PFSK-1 (cell line): ENCODE measurements at regions not wholly inside any gene's neighbourhood (a gene's known extent, or its start where the extent isn't known, plus 50 kb on each side); places are given as distances from the start of the nearest gene placed in this dataset.

ENCODE experiments used
- TAF1 ChIP-seq: IDR thresholded peaks from 2 replicates; pipeline ENCODE4 v1.6.1; 2012; ENCODE audit warnings: low read length, control low read depth, borderline replicate concordance; ENCODE audit not compliant: insufficient read depth
- TF ChIP-seq, protein P1 (sequence below), 2 experiments: IDR thresholded peaks; 2 replicates each; pipeline versions ENCODE4 v1.6.1 to v1.8.0; 2011 to 2012; ENCODE audit warnings: low read depth in 2 of 2, low read length in 2 of 2, control low read depth in 1 of 2, inconsistent platforms in 1 of 2, mild to moderate bottlenecking in 1 of 2, moderate library complexity in 1 of 2; ENCODE audit not compliant: insufficient read depth in 1 of 2

- TF ChIP-seq TAF1: no peak
- TF ChIP-seq, protein P1, sequence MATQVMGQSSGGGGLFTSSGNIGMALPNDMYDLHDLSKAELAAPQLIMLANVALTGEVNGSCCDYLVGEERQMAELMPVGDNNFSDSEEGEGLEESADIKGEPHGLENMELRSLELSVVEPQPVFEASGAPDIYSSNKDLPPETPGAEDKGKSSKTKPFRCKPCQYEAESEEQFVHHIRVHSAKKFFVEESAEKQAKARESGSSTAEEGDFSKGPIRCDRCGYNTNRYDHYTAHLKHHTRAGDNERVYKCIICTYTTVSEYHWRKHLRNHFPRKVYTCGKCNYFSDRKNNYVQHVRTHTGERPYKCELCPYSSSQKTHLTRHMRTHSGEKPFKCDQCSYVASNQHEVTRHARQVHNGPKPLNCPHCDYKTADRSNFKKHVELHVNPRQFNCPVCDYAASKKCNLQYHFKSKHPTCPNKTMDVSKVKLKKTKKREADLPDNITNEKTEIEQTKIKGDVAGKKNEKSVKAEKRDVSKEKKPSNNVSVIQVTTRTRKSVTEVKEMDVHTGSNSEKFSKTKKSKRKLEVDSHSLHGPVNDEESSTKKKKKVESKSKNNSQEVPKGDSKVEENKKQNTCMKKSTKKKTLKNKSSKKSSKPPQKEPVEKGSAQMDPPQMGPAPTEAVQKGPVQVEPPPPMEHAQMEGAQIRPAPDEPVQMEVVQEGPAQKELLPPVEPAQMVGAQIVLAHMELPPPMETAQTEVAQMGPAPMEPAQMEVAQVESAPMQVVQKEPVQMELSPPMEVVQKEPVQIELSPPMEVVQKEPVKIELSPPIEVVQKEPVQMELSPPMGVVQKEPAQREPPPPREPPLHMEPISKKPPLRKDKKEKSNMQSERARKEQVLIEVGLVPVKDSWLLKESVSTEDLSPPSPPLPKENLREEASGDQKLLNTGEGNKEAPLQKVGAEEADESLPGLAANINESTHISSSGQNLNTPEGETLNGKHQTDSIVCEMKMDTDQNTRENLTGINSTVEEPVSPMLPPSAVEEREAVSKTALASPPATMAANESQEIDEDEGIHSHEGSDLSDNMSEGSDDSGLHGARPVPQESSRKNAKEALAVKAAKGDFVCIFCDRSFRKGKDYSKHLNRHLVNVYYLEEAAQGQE (IDR thresholded peaks at IDR 0.05; ENCODE audit: insufficient read depth in 1 of 2, low read depth in 2 of 2, low read length in 2 of 2): no peak
These were observed 208.5 kb downstream of the ARHGEF9 start for GRCh38 chrX:63576533-63576932.
